Activated CD4-positive, alpha-beta T cell treated with anti-CD3 and anti-CD28 coated beads for 24 hours (primary cell): ENCODE measurements at regions not wholly inside any gene's neighbourhood (a gene's known extent, or its start where the extent isn't known, plus 50 kb on each side); places are given as distances from the start of the nearest gene placed in this dataset.

ENCODE experiments used
- DNase-seq, 2 donors: peaks; one replicate each; pipeline ENCODE4 v3.0.0-alpha.2; 2020; ENCODE audit warnings: low read depth in 2 of 2

- no peak for DNase-seq
Measured at GRCh38 chr11:37525336-37525735, 927.3 kb upstream of the RAG2 start.

GRCh38 chr11:37519781-37520180, 921.7 kb upstream of the RAG2 start:
- DNase-seq = no peak

GRCh38 chr11:37512156-37512780, 914.2 kb upstream of the RAG2 start:
- no peak for DNase-seq

GRCh38 chr11:37511425-37511933, 913.4 kb upstream of the RAG2 start:
- DNase-seq = no peak

- no peak for DNase-seq
Measured at GRCh38 chr11:37509506-37509905, 911.5 kb upstream of the RAG2 start.

- no peak for DNase-seq
Measured at GRCh38 chr11:37506531-37506930, 908.5 kb upstream of the RAG2 start.

GRCh38 chr11:37505406-37505805, 907.4 kb upstream of the RAG2 start:
- DNase-seq = no peak

GRCh38 chr11:37504921-37505320, 906.9 kb upstream of the RAG2 start:
- no peak for DNase-seq

- DNase-seq = no peak
Measured at GRCh38 chr11:37504060-37504611, 906.1 kb upstream of the RAG2 start.

GRCh38 chr11:37503411-37504059, 905.5 kb upstream of the RAG2 start:
- no peak for DNase-seq

GRCh38 chr11:37502202-37502601, 904.2 kb upstream of the RAG2 start:
- no peak for DNase-seq

GRCh38 chr11:37500425-37500824, 902.4 kb upstream of the RAG2 start:
- DNase-seq = no peak

GRCh38 chr11:37497326-37497725, 899.3 kb upstream of the RAG2 start:
- DNase-seq = no peak

GRCh38 chr11:37496201-37496600, 898.2 kb upstream of the RAG2 start:
- DNase-seq = no peak

- no peak for DNase-seq
Measured at GRCh38 chr11:37484298-37484697, 886.3 kb upstream of the RAG2 start.

GRCh38 chr11:37483761-37484160, 885.7 kb upstream of the RAG2 start:
- DNase-seq = no peak

- no peak for DNase-seq
Measured at GRCh38 chr11:37474889-37475288, 876.9 kb upstream of the RAG2 start.

GRCh38 chr11:37468344-37468743, 870.3 kb upstream of the RAG2 start:
- DNase-seq = no peak

- no peak for DNase-seq
Measured at GRCh38 chr11:37465221-37465620, 867.2 kb upstream of the RAG2 start.

GRCh38 chr11:37459456-37459855, 861.4 kb upstream of the RAG2 start:
- DNase-seq = no peak

GRCh38 chr11:37456746-37457145, 858.7 kb upstream of the RAG2 start:
- DNase-seq = no peak

- DNase-seq = no peak
Measured at GRCh38 chr11:37451903-37452302, 853.9 kb upstream of the RAG2 start.

- no peak for DNase-seq
Measured at GRCh38 chr11:37450613-37451012, 852.6 kb upstream of the RAG2 start.
